ENCODE measurements at regions not wholly inside any gene's neighbourhood (a gene's known extent, or its start where the extent isn't known, plus 50 kb on each side); places are given as distances from the start of the nearest gene placed in this dataset.

DNA sequence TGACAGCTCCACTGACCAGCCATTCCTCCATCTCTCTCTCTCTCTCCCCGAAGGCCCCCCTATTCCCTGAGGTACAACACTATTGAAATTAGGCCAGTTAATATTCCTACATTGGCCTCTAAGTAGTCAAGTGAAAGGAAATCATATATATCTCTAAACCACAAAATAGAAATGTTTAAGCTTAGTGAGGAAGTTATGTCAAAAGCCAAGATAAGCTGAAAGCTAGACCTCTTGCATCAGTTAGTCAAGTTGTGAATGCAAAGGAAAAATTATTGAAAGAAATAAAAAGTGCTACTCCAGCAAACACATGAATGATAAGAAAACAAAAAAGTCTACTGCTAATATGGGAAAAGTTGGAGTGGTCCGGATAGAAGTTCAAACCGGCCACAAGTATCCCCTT is 301.3 kb upstream of the RBMS1 start:
- no peak overlapping the region for H3K27ac Mint-ChIP-seq (ENCODE audit: unreplicated experiment)
- H3K4me1 Mint-ChIP-seq (ENCODE audit: low read depth, unreplicated experiment) = no peaks in the 10 kb centered on the region
- peaks cover 2% of the 10 kb centered on the region for H3K27me3 Mint-ChIP-seq (ENCODE audit: unreplicated experiment)
- H3K4me3 Mint-ChIP-seq (ENCODE audit: unreplicated experiment) = no peak overlapping the region
- TF ChIP-seq CTCF (IDR thresholded peaks at IDR 0.05; ENCODE audit: partially characterized antibody, unreplicated experiment) = no peak
- peaks cover 4% of the 10 kb centered on the region for H3K36me3 Mint-ChIP-seq (ENCODE audit: unreplicated experiment)
- DNase-seq = no peak
- H3K9me3 Mint-ChIP-seq (ENCODE audit: unreplicated experiment) = peaks cover 1% of the 10 kb centered on the region

- no peak overlapping the region for H3K27ac Mint-ChIP-seq (ENCODE audit: unreplicated experiment)
- no peak for DNase-seq
- no peak for TF ChIP-seq CTCF (IDR thresholded peaks at IDR 0.05; ENCODE audit: partially characterized antibody, unreplicated experiment)
- no peak overlapping the region for H3K4me3 Mint-ChIP-seq (ENCODE audit: unreplicated experiment)
- H3K9me3 Mint-ChIP-seq (ENCODE audit: unreplicated experiment) = peaks cover 5% of the 10 kb centered on the region
- no peaks in the 10 kb centered on the region for H3K4me1 Mint-ChIP-seq (ENCODE audit: low read depth, unreplicated experiment)
- peaks cover 3% of the 10 kb centered on the region for H3K36me3 Mint-ChIP-seq (ENCODE audit: unreplicated experiment)
- no peaks in the 10 kb centered on the region for H3K27me3 Mint-ChIP-seq (ENCODE audit: unreplicated experiment)
Measured at GRCh38 chr2:160803881-160804280, 310.3 kb upstream of the RBMS1 start.

GRCh38 chr2:160810406-160810805 is 316.8 kb upstream of the RBMS1 start:
- Mint-ChIP-seq H3K27me3 (ENCODE audit: unreplicated experiment) (no peaks in the 10 kb centered on the region), H3K36me3 (ENCODE audit: unreplicated experiment) (no peaks in the 10 kb centered on the region), H3K4me1 (ENCODE audit: low read depth, unreplicated experiment) (no peaks in the 10 kb centered on the region), H3K27ac (ENCODE audit: unreplicated experiment) (no peak overlapping the region), H3K4me3 (ENCODE audit: unreplicated experiment) (no peak overlapping the region), H3K9me3 (ENCODE audit: unreplicated experiment) (peaks cover 5% of the 10 kb centered on the region)
- TF ChIP-seq CTCF (IDR thresholded peaks at IDR 0.05; ENCODE audit: partially characterized antibody, unreplicated experiment) = no peak
- DNase-seq = no peak

- Mint-ChIP-seq H3K27me3 (ENCODE audit: unreplicated experiment) (no peaks in the 10 kb centered on the region), H3K9me3 (ENCODE audit: unreplicated experiment) (no peaks in the 10 kb centered on the region), H3K4me1 (ENCODE audit: low read depth, unreplicated experiment) (no peaks in the 10 kb centered on the region), H3K4me3 (ENCODE audit: unreplicated experiment) (no peak overlapping the region), H3K36me3 (ENCODE audit: unreplicated experiment) (no peaks in the 10 kb centered on the region), H3K27ac (ENCODE audit: unreplicated experiment) (no peak overlapping the region)
- DNase-seq = no peak
- TF ChIP-seq CTCF (IDR thresholded peaks at IDR 0.05; ENCODE audit: partially characterized antibody, unreplicated experiment) = no peak
Measured at GRCh38 chr2:160812830-160813505, 319.4 kb upstream of the RBMS1 start.

DNA sequence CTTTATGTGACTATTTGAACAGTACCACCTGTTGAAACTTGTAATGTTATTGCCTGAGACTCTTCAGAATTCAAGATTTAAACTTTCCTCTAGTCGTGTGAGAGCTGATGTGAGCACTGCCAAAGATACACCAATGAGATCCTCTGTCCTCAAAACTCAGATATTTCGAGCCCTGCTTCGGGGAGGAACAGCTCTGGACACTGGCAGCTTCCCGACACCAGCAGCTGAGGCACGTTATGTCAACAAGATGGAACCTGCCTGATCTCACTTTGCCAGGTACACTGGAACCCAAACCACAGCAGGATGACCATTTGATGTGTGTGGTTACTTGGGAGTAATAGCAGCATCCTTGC is 319.9 kb upstream of the RBMS1 start:
- no peaks in the 10 kb centered on the region for H3K4me1 Mint-ChIP-seq (ENCODE audit: low read depth, unreplicated experiment)
- TF ChIP-seq CTCF (IDR thresholded peaks at IDR 0.05; ENCODE audit: partially characterized antibody, unreplicated experiment) = no peak
- no peak for DNase-seq
- H3K36me3 Mint-ChIP-seq (ENCODE audit: unreplicated experiment) = no peaks in the 10 kb centered on the region
- H3K4me3 Mint-ChIP-seq (ENCODE audit: unreplicated experiment) = no peak overlapping the region
- no peak overlapping the region for H3K27ac Mint-ChIP-seq (ENCODE audit: unreplicated experiment)
- no peaks in the 10 kb centered on the region for H3K9me3 Mint-ChIP-seq (ENCODE audit: unreplicated experiment)
- no peaks in the 10 kb centered on the region for H3K27me3 Mint-ChIP-seq (ENCODE audit: unreplicated experiment)

All from glutamatergic neuron (in vitro differentiated cells).